Body of pancreas (tissue), 4 donors: ENCODE measurements at regions not wholly inside any gene's neighbourhood (a gene's known extent, or its start where the extent isn't known, plus 50 kb on each side); places are given as distances from the start of the nearest gene placed in this dataset.

Experiments used
- POLR2A ChIP-seq, 3 donors: fragments of 450-650 bp; IDR thresholded peaks; one replicate each; pipeline ENCODE4 v1.6.1; 2016; ENCODE audit warnings: antibody characterized with exemption in 3 of 3, mild to moderate bottlenecking in 2 of 3
- TF ChIP-seq, protein P1 (sequence below), 7 experiments: fragments of 450-650 bp in 4 of 7; fragments of 200-600 bp in 3 of 7; sonication (generic) in 3 of 7; IDR thresholded peaks; one replicate each; pipeline ENCODE4 v1.5.1; 2016 to 2019; ENCODE audit warnings: antibody characterized with exemption in 7 of 7

DNA sequence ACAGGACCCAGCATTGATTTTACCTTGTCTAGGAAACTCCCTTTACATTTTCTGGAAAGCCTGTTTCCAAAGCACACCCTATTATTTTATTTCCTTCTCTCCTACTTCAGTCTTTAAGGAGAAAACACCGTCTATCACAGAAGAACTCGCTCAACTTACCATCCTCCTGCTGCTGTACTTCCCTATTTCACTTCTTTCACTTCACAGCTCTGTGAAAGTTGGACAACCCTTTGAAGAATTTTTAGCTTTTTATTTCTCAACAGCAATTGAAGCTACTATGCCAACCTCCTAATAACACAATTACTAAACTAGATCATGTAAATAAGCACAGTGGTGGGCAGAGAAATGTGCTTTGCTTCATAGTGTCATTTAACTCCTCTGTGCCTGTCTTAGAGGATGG is 166.5 kb downstream of the TFEC start:
- TF ChIP-seq, protein P1, sequence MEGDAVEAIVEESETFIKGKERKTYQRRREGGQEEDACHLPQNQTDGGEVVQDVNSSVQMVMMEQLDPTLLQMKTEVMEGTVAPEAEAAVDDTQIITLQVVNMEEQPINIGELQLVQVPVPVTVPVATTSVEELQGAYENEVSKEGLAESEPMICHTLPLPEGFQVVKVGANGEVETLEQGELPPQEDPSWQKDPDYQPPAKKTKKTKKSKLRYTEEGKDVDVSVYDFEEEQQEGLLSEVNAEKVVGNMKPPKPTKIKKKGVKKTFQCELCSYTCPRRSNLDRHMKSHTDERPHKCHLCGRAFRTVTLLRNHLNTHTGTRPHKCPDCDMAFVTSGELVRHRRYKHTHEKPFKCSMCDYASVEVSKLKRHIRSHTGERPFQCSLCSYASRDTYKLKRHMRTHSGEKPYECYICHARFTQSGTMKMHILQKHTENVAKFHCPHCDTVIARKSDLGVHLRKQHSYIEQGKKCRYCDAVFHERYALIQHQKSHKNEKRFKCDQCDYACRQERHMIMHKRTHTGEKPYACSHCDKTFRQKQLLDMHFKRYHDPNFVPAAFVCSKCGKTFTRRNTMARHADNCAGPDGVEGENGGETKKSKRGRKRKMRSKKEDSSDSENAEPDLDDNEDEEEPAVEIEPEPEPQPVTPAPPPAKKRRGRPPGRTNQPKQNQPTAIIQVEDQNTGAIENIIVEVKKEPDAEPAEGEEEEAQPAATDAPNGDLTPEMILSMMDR (IDR thresholded peaks at IDR 0.05): no peak
- no peak for TF ChIP-seq POLR2A (IDR thresholded peaks at IDR 0.05)
